Stomach (tissue), 4 donors: ENCODE measurements at regions not wholly inside any gene's neighbourhood (a gene's known extent, or its start where the extent isn't known, plus 50 kb on each side); places are given as distances from the start of the nearest gene placed in this dataset.

Experiments used
- EP300 ChIP-seq: sonication (generic); formaldehyde crosslinking; IDR thresholded peaks from one replicate; pipeline ENCODE4 v1.6.1; 2017; ENCODE audit warnings: antibody characterized with exemption
- POLR2AphosphoS5 ChIP-seq, 3 donors: sonication (generic); formaldehyde crosslinking; IDR thresholded peaks; one replicate each; pipeline ENCODE4 v1.6.1; 2016; ENCODE audit warnings: antibody characterized with exemption in 3 of 3
- TF ChIP-seq, protein P1 (sequence below), 7 experiments: fragments of 450-650 bp in 4 of 7; fragments of 200-600 bp in 3 of 7; sonication (generic) in 3 of 7; IDR thresholded peaks; one replicate each; pipeline ENCODE4 v1.5.1; 2016 to 2019; ENCODE audit warnings: antibody characterized with exemption in 7 of 7, control low read depth in 2 of 7, mild to moderate bottlenecking in 1 of 7

DNA sequence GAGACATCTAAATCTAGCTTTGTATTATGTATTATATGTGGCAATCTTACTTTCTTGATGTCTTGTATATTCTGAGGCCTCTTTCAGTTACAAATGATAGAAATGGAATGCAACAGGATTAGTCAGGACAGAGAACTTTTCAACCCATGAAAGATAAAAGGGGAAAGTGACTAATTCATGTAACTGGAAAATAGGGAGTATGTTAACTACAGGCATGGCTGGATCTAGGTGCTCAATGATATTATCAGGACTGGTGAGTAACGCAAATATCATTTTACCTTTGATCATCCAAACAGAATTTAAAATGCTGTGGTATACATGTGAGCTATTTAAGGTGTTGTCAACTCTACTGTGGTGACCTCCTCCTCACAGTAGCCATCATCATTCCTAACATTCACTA lies 215.7 kb upstream of the GLRA1 start:
- TF ChIP-seq EP300 (no peak), POLR2AphosphoS5 (IDR thresholded peaks at IDR 0.05) (no peak)
- TF ChIP-seq, protein P1, sequence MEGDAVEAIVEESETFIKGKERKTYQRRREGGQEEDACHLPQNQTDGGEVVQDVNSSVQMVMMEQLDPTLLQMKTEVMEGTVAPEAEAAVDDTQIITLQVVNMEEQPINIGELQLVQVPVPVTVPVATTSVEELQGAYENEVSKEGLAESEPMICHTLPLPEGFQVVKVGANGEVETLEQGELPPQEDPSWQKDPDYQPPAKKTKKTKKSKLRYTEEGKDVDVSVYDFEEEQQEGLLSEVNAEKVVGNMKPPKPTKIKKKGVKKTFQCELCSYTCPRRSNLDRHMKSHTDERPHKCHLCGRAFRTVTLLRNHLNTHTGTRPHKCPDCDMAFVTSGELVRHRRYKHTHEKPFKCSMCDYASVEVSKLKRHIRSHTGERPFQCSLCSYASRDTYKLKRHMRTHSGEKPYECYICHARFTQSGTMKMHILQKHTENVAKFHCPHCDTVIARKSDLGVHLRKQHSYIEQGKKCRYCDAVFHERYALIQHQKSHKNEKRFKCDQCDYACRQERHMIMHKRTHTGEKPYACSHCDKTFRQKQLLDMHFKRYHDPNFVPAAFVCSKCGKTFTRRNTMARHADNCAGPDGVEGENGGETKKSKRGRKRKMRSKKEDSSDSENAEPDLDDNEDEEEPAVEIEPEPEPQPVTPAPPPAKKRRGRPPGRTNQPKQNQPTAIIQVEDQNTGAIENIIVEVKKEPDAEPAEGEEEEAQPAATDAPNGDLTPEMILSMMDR (IDR thresholded peaks at IDR 0.05): no peak
